HG02870 (cell line): ENCODE measurements at regions not wholly inside any gene's neighbourhood (a gene's known extent, or its start where the extent isn't known, plus 50 kb on each side); places are given as distances from the start of the nearest gene placed in this dataset.

Experiments used
- ATAC-seq: cut with Tn5 transposase; IDR thresholded peaks from one replicate; pipeline ENCODE4 v1.9.1; 2021; ENCODE audit warnings: mild to moderate bottlenecking, moderate library complexity; ENCODE audit not compliant: unreplicated experiment

DNA sequence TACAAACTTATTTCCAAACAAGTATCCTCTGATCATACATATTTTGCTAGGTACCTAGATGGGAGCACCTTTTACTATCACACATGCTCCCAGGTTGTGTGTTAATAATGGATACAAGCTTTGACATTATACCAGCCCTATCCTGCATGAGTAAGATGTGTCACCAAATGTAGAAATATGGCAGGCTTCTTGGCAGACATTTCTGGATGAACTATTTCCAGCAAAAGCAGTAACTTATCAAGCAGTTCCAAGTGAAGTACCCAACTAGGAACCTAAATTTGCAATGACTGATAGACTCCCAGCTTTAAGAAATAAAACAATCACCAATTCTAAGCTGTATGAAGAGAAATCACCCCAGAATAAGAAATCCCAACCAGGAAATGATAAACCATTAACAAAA is 103.7 kb upstream of the TMEM72 start:
- no peak for ATAC-seq

GRCh38 chr10:44809647-44810046 is 101.5 kb upstream of the TMEM72 start:
- ATAC-seq, result no peak

DNA sequence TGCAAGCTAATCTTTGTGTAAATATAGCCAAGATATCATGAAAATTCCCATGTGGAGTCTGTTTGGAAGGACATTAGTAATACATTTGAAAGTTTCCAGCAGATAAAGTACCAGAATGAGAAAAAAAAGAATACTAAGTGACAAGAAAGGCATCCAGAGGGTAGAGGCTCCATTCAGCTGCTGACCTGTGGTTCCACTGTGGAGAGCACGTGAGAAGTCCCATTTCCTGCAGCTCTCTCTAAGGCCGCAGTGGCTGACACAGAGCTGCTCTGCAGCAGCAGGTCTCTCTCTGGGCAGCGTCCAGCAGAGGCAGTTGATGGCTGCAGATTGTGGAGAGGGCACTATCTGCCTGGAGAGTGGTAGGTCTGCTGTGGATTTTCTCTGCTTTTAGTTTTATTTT is 100.1 kb upstream of the TMEM72 start:
- ATAC-seq, result no peak

DNA sequence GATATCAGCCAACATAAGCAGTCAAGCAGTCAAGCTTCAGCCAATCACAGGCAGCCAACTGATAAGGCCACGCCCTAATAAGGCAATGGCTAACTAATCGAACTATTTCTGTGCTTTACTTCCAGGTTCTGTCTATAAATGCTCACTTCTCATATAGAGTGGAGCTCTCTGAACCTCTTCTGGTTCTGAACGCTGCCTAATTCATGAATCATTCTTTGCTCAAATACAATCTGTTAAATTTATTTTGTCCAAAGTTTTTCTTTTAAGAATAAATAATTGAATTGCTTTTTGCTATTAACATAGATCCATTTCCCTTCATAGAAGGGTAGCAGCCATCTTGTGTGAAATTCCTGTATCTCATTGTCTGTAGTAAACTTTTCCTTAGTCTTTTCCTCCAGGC is 97.9 kb upstream of the TMEM72 start:
- ATAC-seq, result no peak

DNA sequence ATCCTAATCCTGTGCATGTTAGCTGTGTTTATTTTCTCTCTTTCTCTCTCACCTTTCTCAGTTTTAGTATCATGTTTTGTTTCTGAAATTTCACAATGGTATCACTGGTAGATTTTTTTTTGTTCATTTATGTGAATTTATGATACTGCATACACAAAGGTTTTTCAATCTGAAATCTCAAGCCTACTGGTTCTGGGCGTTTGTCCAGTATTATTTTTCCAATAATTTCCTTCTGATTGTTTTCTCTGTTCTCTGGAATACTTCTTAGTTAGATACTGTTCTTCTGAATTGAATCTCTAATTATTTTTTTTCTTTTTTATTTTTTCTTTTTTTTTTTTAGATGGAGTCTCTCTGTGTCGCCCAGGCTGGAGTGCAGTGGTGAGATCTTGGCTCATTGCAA is 96.2 kb upstream of the TMEM72 start:
- ATAC-seq, result no peak

DNA sequence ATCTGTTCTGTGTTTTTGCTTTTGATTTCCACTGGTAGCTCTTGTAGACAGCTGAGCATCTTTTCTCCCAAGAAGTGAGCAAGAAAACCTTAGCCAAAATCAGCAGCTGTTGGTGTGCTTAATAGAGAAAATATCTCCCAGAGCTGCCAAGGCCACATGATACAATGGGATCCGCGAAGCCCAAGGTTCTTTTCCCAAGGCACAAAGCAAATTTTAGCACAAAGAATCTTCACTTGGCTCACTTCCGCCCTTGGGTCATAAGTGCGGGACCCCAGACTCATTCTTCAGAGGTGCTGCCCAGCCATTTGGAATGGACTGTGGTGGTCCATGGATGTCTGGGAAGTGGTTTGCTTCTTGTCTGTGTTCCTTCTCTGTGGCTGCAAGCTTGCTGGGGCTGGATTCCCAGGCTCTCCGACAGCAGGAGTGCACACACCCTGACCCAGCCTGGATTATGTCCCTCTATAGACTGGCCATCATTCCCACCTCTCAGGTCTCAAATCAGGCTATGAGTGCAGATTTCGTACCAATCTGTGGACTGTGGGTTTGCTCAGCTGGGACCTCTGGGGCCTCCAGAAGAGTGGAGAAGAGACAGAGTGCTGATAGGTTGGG is 93.0 kb upstream of the TMEM72 start:
- ATAC-seq, result no peak

DNA sequence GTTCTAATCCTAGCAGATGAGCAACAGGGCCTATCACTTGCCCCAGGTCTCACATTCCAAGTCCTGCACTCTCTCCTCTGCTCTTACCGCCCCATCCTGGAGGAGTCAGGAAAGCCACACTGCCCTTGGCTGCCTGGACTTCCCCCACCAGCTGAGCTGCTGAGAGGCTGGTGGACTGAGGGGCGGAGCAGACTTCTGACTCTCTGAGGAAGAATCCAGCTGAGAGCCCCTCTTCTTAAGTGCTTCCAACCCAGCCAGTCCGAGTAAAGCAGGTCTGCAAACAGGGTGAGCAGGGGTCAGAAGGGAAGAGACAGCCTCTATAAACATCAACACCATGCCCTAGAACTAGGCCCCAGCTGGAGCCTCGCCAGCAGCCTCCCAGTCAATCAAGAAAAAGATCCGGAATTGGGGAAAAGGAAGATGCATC is 92.4 kb upstream of the TMEM72 start:
- no peak for ATAC-seq

GRCh38 chr10:44820094-44820493 is 91.0 kb upstream of the TMEM72 start:
- no peak for ATAC-seq

- ATAC-seq, result no peak
These were observed 89.8 kb upstream of the TMEM72 start for GRCh38 chr10:44821290-44821689.

DNA sequence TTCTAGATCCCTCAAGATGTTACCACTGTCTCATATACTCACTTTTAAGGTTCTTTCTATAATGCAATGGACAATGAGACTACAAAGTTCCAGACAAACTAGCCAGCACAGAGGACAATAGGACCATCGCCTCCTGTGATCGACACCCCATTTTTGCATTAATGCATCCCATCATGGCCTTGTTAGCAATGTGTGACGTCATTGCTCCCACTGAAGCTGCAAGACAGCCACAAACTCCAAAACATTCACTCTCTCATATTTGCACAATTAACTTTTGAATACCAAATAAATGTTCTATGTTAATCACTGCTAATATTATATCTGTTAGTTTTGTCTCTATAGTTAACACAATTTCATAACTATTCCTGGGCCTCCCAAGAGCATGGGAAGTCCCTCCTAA is 88.8 kb upstream of the TMEM72 start:
- ATAC-seq, result no peak

GRCh38 chr10:44822966-44823365 is 88.2 kb upstream of the TMEM72 start:
- no peak for ATAC-seq

DNA sequence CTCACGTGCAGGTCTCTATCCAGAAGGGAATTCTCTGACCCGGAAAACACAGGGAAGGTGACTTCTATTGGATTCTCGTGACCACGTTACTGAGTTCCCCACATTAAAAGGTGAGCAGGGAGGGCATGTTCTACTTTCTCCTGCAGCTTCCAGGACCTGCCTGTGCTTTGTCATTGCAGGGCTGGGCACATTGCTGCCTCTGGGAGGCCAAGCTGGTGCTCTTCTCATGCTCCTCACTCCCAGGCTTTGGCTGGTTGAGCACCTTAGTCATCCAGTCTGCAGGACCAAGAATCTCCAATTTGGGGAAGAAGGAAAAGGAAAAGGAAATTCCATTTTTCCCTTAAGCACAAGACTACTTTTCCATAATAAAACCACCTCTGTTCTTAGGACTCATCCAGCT is 86.5 kb upstream of the TMEM72 start:
- ATAC-seq, result no peak

GRCh38 chr10:44827431-44828006 is 83.6 kb upstream of the TMEM72 start:
- no peak for ATAC-seq

DNA sequence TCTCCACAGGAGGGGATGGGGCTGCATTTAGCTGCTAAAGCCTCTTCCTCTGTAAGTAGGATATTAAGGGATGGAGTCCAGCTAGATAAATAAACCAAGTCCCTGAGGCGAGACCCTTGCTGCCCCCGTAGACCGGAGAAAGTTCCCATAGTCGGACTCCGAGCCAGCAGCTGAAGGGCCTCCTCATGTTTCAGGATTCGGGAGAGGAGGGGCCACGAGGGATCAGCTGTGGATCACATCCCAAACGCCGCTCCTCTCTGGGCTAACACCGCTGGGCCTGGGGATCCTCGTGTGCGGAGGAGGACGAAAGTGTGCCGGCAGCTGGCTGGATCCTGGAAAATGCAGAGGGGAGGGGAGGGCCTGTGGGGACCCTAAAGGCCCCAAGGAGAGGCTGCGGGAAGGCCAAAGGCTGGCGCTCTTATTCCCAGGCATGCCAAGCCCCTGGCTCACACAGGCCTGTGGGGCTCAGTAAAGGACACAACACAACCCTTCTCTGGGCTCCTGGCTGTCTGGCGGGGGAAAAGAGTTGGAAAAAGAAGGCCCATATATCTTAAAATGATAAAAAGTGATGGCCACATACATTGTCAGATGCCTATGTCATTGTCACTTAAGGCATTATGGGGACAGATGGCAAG is 82.5 kb upstream of the TMEM72 start:
- no peak for ATAC-seq

DNA sequence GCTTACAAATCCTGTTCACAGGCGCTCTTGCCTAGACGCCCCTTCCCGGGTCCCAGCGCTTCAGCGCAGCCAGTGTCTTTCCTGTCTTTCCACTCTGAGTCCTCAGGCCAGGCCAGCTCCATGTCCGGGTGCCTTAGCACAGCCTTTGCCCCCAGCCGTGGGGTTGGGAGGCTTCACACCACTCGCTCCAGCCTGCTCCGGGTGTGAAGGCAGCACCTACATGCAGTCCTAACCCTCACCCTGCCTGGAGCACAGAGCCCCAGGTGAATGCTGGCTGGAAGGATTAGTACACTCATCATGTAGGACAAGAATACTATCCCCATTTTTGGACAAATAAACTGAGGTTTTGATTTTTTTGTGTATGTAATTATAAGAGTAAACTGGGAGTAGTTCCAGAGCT is 81.7 kb upstream of the TMEM72 start:
- ATAC-seq, result no peak

- no peak for ATAC-seq
These were observed 81.1 kb upstream of the TMEM72 start for GRCh38 chr10:44830022-44830421.

DNA sequence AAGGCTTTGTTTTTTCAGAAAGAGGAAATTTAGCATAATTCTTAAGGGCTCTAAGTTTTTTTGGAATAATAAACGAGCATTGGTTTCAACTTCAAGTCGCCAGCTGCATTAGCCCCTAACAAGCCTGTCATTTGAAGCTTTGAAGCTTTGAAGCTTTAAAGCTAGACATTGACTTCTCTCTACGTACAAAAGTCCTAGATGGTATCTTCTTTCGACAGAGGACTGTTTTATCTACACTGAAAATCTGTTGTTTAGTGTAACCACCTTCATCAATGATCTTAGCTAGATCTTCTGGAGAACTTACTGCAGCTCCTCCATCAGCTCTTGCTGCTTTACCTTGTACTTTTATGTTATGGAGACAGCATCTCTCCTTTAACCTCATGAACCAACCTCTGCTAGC is 79.6 kb upstream of the TMEM72 start:
- no peak for ATAC-seq

DNA sequence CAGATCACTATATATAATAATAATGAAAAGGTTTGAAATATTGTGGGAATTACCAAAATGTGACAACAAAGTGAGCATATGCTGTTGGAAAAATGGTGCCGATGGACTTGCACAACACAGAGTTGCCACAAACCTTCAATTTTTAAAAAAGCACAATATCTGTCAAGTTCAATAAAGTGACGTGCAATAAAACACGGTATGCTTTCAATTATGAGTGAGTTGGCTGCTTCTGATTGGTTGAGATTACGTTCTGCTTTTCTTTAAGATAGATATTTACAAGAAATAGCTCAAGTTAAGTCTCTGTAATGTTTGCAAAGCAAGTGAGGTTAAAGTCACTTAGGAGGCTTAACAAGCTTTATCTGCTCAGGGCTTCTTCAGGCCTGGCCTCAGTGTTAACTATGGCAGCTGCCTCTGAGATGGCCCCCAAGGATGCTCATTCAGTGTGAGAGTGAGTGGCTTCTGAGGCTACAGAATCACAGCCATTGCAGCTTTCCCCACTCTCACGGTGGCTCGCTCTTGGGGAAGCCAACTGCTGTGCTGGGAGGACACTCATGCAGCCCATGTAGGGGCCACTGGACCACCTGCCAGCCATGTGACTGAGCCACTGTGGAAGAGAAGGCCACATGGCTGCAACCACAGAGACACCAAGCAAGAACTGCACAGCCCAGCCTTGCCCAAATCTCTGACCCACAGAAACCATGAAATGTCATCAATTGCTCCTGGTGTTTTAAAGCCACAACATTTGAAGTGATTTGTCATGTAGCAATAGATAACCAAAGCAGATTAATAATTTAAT is 78.3 kb upstream of the TMEM72 start:
- ATAC-seq, result no peak

GRCh38 chr10:44834131-44834530 is 77.0 kb upstream of the TMEM72 start:
- ATAC-seq, result no peak

DNA sequence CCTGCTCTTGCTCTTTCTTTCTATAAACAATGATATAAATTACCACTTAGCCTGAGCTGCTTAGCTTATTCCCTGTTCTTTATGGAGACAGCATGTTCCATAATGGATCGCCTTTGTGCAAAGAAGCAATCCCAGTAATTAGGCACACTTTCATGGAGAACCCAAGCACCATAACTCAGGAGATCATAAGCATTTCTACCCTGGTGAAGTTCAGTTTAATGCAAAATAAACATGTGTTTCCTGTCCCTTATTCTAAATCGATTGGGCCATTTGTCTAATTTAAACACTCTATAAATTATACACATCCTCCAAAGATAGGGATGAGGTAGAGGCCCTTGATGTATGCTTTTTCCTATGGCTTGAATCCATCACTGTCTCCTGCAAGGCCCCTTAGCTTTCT is 75.8 kb upstream of the TMEM72 start:
- no peak for ATAC-seq

- no peak for ATAC-seq
These were observed 67.7 kb upstream of the TMEM72 start for GRCh38 chr10:44843484-44843883.
